ENCODE measurements at regions not wholly inside any gene's neighbourhood (a gene's known extent, or its start where the extent isn't known, plus 50 kb on each side); places are given as distances from the start of the nearest gene placed in this dataset.

DNA sequence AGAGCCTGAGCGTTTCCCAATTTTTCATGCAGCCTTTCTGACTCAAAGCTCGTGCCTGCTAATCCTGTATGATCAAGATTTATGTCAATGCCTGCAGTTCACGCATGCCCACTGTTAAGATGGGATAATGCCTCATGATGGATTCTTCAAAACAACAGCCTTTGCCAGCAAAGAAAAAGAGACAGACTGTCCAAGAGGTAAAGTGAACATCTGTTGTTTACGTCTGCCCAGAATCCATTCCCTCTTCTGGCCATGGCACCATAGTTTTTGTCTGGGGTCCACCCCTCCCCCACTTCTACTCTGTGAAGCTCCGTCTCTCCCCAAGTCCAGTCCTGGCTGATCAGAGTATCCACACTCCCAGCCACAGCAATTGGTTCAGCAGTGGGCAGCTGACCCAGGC lies 91.9 kb upstream of the EYA2 start:
- dilution Hi-C loops (cut with MboI; ENCODE audit: extremely low pct_ligation_motif_present, low sequenced_read_pairs), result no loop called here
- H2AFZ ChIP-seq (ENCODE audit: control insufficient read depth, low read length), result no peak overlapping the region

DNA sequence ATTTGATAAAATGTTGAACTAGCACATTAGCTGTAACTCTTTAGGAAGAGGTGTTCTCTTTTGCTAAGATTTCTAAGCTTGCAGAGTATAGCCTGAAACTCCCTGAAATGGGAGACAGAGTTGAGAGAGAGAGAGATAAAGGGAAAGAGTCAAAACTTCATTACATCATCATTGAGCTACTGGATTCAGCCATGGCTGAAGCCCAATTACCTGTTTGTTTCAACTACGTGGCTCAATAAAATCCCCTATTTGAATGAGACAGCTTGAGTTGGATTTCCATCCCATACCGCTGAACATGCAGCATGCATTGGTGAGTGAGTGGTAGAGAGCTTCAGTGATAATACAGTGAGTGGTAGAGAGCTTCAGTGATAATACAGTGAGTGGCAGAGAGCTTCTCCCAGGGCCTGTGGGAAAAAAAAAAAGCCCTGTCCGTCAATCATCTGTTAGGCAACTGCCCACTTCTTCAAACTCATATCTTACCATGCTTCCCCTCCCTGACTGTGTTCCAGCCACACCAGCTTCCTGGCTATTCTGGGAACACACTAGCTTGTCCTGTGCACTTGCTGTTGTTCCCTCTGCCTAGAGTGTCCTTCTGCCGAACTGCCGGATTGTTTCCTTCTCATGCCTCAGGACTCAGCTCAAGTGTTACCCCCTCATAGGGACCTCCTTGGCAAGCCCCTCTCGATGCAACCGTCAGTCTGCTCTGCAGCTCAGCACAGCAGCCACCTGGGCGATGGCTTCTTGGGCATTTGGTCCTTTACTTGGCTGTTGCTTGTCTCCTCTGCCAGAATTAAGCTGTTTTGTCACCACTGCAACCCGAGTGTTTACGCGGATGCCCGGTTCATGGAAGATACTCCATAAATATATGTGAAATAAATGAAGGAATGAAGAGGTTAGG lies 91.3 kb upstream of the EYA2 start:
- no peak overlapping the region for H2AFZ ChIP-seq (ENCODE audit: control insufficient read depth, low read length)
- no peaks in the 10 kb centered on the region for H3K9me1 ChIP-seq (ENCODE audit: control insufficient read depth, extremely low read depth, insufficient read depth, low read length)
- no peak for FAIRE-seq
- H3K4me2 ChIP-seq (ENCODE audit: control insufficient read depth, extremely low read depth, insufficient read depth, low read depth, low read length), result no peak overlapping the region
- no peaks in the 10 kb centered on the region for H3K4me1 ChIP-seq (ENCODE audit: control insufficient read depth, extremely low read depth, insufficient read depth, low read length)
- no peak overlapping the region for H3K27ac ChIP-seq (ENCODE audit: control insufficient read depth, insufficient read depth, low read length)
- no peaks in the 10 kb centered on the region for H3K79me2 ChIP-seq (ENCODE audit: control insufficient read depth, insufficient read depth, low read length)
- H3K4me3 ChIP-seq (ENCODE audit: control insufficient read depth in 2 of 3, extremely low read depth in 1 of 3, insufficient read depth in 2 of 3, low read depth in 1 of 3, low read length in 3 of 3), result no peak overlapping the region
- H3K9me3 ChIP-seq (ENCODE audit: control insufficient read depth, low read depth, low read length), result no peaks in the 10 kb centered on the region
- no peaks in the 10 kb centered on the region for H3K36me3 ChIP-seq (ENCODE audit: control insufficient read depth in 2 of 2, extremely low read depth in 1 of 2, insufficient read depth in 2 of 2, low read length in 2 of 2)
- no peaks in the 10 kb centered on the region for H3K27me3 ChIP-seq (ENCODE audit: control insufficient read depth, extremely low read depth, insufficient read depth, low read length)
- dilution Hi-C loops (cut with MboI; ENCODE audit: extremely low pct_ligation_motif_present, low sequenced_read_pairs), result no loop called here
- DNase-seq (ENCODE audit: low read depth, low spot score), result no peak
- no peak for TF ChIP-seq EZH2 (IDR thresholded peaks at IDR 0.05; ENCODE audit: low read length)
- TF ChIP-seq, protein P1, sequence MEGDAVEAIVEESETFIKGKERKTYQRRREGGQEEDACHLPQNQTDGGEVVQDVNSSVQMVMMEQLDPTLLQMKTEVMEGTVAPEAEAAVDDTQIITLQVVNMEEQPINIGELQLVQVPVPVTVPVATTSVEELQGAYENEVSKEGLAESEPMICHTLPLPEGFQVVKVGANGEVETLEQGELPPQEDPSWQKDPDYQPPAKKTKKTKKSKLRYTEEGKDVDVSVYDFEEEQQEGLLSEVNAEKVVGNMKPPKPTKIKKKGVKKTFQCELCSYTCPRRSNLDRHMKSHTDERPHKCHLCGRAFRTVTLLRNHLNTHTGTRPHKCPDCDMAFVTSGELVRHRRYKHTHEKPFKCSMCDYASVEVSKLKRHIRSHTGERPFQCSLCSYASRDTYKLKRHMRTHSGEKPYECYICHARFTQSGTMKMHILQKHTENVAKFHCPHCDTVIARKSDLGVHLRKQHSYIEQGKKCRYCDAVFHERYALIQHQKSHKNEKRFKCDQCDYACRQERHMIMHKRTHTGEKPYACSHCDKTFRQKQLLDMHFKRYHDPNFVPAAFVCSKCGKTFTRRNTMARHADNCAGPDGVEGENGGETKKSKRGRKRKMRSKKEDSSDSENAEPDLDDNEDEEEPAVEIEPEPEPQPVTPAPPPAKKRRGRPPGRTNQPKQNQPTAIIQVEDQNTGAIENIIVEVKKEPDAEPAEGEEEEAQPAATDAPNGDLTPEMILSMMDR (optimal IDR thresholded peaks at IDR 0.05 in 1 of 3, IDR thresholded peaks at IDR 0.05 in 1 of 3, conservative IDR thresholded peaks at IDR 0.05 in 1 of 3; ENCODE audit: extremely low read depth in 1 of 3, insufficient read depth in 2 of 3, low read length in 3 of 3), result no peak
- H3K9ac ChIP-seq (ENCODE audit: control insufficient read depth, extremely low read depth, insufficient read depth, low read length), result no peak overlapping the region
- H4K20me1 ChIP-seq (ENCODE audit: control insufficient read depth, extremely low read depth, insufficient read depth, low read length), result no peaks in the 10 kb centered on the region

More for the DNA sequence above, 91.9 kb upstream of the EYA2 start:
- no peak for DNase-seq (ENCODE audit: low read depth, low spot score)
- Histone ChIP-seq H3K79me2 (ENCODE audit: control insufficient read depth, insufficient read depth, low read length) (no peaks in the 10 kb centered on the region), H3K36me3 (ENCODE audit: control insufficient read depth in 2 of 2, extremely low read depth in 1 of 2, insufficient read depth in 2 of 2, low read length in 2 of 2) (no peaks in the 10 kb centered on the region), H3K27me3 (ENCODE audit: control insufficient read depth, extremely low read depth, insufficient read depth, low read length) (no peaks in the 10 kb centered on the region), H3K4me2 (ENCODE audit: control insufficient read depth, extremely low read depth, insufficient read depth, low read depth, low read length) (no peak overlapping the region), H3K9ac (ENCODE audit: control insufficient read depth, extremely low read depth, insufficient read depth, low read length) (no peak overlapping the region), H3K27ac (ENCODE audit: control insufficient read depth, insufficient read depth, low read length) (no peak overlapping the region), H3K4me1 (ENCODE audit: control insufficient read depth, extremely low read depth, insufficient read depth, low read length) (no peaks in the 10 kb centered on the region), H4K20me1 (ENCODE audit: control insufficient read depth, extremely low read depth, insufficient read depth, low read length) (no peaks in the 10 kb centered on the region), H3K9me3 (ENCODE audit: control insufficient read depth, low read depth, low read length) (no peaks in the 10 kb centered on the region), H3K9me1 (ENCODE audit: control insufficient read depth, extremely low read depth, insufficient read depth, low read length) (no peaks in the 10 kb centered on the region), H3K4me3 (ENCODE audit: control insufficient read depth in 2 of 3, extremely low read depth in 1 of 3, insufficient read depth in 2 of 3, low read depth in 1 of 3, low read length in 3 of 3) (no peak overlapping the region)
- TF ChIP-seq, protein P1 (optimal IDR thresholded peaks at IDR 0.05 in 1 of 3, IDR thresholded peaks at IDR 0.05 in 1 of 3, conservative IDR thresholded peaks at IDR 0.05 in 1 of 3; ENCODE audit: extremely low read depth in 1 of 3, insufficient read depth in 2 of 3, low read length in 3 of 3), result no peak
- TF ChIP-seq EZH2 (IDR thresholded peaks at IDR 0.05; ENCODE audit: low read length), result no peak
- no peak for FAIRE-seq
